Aorta (tissue), 5 donors: ENCODE measurements at regions not wholly inside any gene's neighbourhood (a gene's known extent, or its start where the extent isn't known, plus 50 kb on each side); places are given as distances from the start of the nearest gene placed in this dataset.
A peak's percentile ranks its signal among the peaks of the same experiment; 100 is the strongest.

Experiments used
- ATAC-seq: fragments of 200-7000 bp; cut with Tn5 transposase; one replicate; pipeline ENCODE4 v1.9.1; 2022; ENCODE audit warnings: moderate library complexity; ENCODE audit not compliant: low FRiP score
- DNase-seq, 2 donors: peaks; one replicate each; pipeline ENCODE4 v3.0.0-alpha.2; 2020
- H3K27ac ChIP-seq, 2 donors: one replicate each; pipeline ENCODE4 v1.5.1; 2013; ENCODE audit warnings: low read length in 2 of 2, mild to moderate bottlenecking in 2 of 2, moderate library complexity in 2 of 2, control low read depth in 1 of 2, inconsistent platforms in 1 of 2, low read depth in 1 of 2
- H3K27me3 ChIP-seq, 2 donors: one replicate each; pipeline ENCODE4 v1.6.1; 2013; ENCODE audit warnings: control low read depth in 1 of 2, low read length in 1 of 2, mild to moderate bottlenecking in 1 of 2, moderate library complexity in 1 of 2; ENCODE audit not compliant: insufficient read depth in 2 of 2, control insufficient read depth in 1 of 2
- H3K36me3 ChIP-seq, 2 donors: one replicate each; pipeline ENCODE4 v1.6.1; 2013; ENCODE audit warnings: control low read depth in 1 of 2, low read length in 1 of 2, mild to moderate bottlenecking in 1 of 2; ENCODE audit not compliant: insufficient read depth in 2 of 2, control insufficient read depth in 1 of 2
- H3K4me1 ChIP-seq, 2 donors: one replicate each; pipeline ENCODE4 v1.6.1; 2013; ENCODE audit warnings: low read length in 2 of 2, control low read depth in 1 of 2, mild to moderate bottlenecking in 1 of 2, moderate library complexity in 1 of 2; ENCODE audit not compliant: insufficient read depth in 2 of 2, control insufficient read depth in 1 of 2
- H3K4me3 ChIP-seq, 2 donors: one replicate each; pipeline ENCODE4 v1.5.1; 2013; ENCODE audit warnings: low read length in 2 of 2, control low read depth in 1 of 2, mild to moderate bottlenecking in 1 of 2
- H3K9me3 ChIP-seq: one replicate; pipeline ENCODE4 v1.6.1; 2013; ENCODE audit warnings: mild to moderate bottlenecking, low read length; ENCODE audit not compliant: control insufficient read depth
- WGBS, 2 donors: extraction: QIAGEN DNeasy Blood & Tissue Kit; methylation state at CpG; one replicate each; pipeline ENCODE4 v1.1.7; 2013; 5-methylcytosine and 5-hydroxymethylcytosine counted together
- intact Hi-C, 2 donors: fragments of 100-400 bp; cut with DNase I; formaldehyde crosslinking; loops; one replicate each; pipeline versions ENCODE4 v1.14.2 to v1.15.0; 2022
- donor health status: healthy with polysubstance abuse.
- donor health status: Bipolar disorder and iron deficiency.
- donor health status: DM: no; HTN: no; CAD: no.
- donor health status: DM: no; HTN: no; CAD: no.
- donor health status: DM: yes; HTN: yes; CAD: no.

DNA sequence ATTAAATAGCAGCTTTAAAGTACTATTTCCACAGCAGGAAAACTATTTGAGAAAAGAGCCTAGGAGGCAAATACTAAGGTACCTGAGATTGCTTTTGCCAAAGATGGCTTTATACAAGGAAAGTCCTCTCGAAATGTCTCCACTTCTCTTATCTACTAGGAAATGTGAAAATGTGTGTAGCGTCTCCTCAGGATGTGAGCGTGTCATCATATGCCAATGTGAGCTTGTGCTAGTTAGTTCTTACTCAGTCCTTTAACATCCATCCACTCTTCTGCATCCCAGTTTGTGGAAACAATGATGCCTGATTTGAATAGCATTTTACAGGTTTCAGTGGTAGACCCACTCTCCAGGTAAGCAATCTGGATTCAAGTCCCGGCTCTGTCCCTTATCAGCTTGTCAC, 421.0 kb downstream of the DYNC2H1 start:
- H3K27ac ChIP-seq = no peak overlapping the region
- 83 to 91% methylated on average over 4 of the region's 4 CpGs for WGBS, 2 donors

DNA sequence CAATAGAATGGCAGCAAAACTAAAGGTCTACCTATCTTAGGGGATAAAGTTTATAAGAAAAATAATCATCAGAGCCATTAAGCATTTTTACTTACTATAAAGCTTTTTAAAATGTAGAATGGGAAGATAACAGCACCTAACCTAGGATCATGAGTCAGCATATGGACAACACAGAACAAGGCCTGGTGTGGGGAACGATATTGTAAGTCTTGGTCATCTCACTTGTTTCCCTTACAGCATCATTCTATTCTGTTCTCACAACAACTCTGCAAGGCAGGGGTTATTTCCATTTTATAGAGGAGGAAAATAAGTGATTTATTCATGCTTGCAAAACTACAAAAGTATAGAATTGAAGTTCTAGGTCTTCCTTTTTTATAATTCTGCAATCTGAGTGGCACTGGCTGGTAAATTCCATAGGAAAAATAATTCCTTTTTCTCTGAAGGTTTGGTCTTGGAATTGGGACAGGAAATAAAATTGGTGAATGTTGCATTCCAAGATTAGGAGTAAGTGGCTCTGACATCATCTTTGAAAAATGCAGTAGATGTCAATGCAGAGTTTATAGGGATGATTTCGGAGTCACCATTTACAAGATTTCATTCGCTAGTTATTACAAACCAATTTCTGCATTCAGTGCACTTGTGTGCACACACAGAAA, 423.0 kb downstream of the DYNC2H1 start:
- DNase-seq = no peak
- no peaks in the 10 kb centered on the region for H3K36me3 ChIP-seq
- no peak overlapping the region for H3K27ac ChIP-seq
- H3K9me3 ChIP-seq = no peaks in the 10 kb centered on the region
- 58 to 62% methylated on average over 3 of the region's 3 CpGs for WGBS, 2 donors
- no peaks in the 10 kb centered on the region for H3K27me3 ChIP-seq
- no peaks in the 10 kb centered on the region for H3K4me1 ChIP-seq
- intact Hi-C loops = no loop called here
- no peak for ATAC-seq
- H3K4me3 ChIP-seq = no peak overlapping the region

More for the DNA sequence above, 421.0 kb downstream of the DYNC2H1 start:
- intact Hi-C loops = no loop called here
- Histone ChIP-seq H3K4me3 (no peak overlapping the region), H3K27me3 (no peaks in the 10 kb centered on the region), H3K9me3 (no peaks in the 10 kb centered on the region), H3K4me1 (no peaks in the 10 kb centered on the region), H3K36me3 (no peaks in the 10 kb centered on the region)
- no peak for ATAC-seq
- DNase-seq = no peak

DNA sequence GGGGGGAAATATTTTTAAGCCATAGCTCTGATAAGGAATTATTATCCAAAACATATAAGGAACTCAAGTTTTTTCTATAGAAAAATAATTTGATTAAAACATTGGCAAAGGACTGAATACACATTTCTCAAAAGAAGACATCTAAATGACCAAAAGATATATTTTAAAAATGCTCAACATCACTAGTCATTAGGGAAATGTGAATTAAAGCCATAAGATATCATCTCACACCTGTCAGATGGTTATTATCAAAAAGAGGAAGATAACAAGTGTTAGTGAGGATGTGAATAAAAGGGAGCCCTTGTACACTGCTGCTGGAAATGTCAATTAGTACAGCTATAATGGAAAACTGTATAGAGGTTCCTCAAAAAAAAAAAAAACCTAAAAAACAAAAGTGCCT, 425.0 kb downstream of the DYNC2H1 start:
- H3K4me1 ChIP-seq = no peaks in the 10 kb centered on the region
- H3K9me3 ChIP-seq = no peaks in the 10 kb centered on the region
- H3K36me3 ChIP-seq = no peaks in the 10 kb centered on the region
- no peaks in the 10 kb centered on the region for H3K27me3 ChIP-seq
- no peak overlapping the region for H3K27ac ChIP-seq
- ATAC-seq = no peak
- intact Hi-C loops = no loop called here
- DNase-seq = no peak
- no peak overlapping the region for H3K4me3 ChIP-seq

GRCh38 chr11:103534959-103535358, 425.7 kb downstream of the DYNC2H1 start:
- no peak overlapping the region for H3K4me3 ChIP-seq
- no peaks in the 10 kb centered on the region for H3K27me3 ChIP-seq
- H3K36me3 ChIP-seq = no peaks in the 10 kb centered on the region
- WGBS, 2 donors = 90 to 94% methylated on average over 2 of the region's 2 CpGs
- H3K4me1 ChIP-seq = no peaks in the 10 kb centered on the region
- DNase-seq = no peak
- no peak for ATAC-seq
- intact Hi-C loops = no loop called here
- no peak overlapping the region for H3K27ac ChIP-seq
- no peaks in the 10 kb centered on the region for H3K9me3 ChIP-seq

DNA sequence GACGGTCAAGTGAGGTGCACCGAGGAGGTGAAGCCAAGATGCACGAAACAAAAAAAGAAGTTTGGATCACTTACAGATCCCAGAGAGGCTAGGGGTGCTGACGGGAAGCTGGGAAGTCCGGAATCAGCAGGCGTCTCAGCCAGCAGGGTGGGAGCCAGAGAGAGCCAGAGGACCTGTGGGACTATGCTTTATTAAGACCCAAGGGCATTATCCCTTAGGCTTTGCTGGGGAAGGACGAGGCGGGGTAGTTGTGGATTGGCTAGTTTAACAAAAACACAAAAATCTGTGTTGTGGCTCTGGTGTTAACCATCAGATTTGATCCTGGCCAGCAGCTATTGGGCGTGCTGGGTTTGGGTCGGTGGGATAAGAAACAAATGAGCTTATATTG, 427.1 kb downstream of the DYNC2H1 start:
- Histone ChIP-seq H3K4me1 (no peaks in the 10 kb centered on the region), H3K27me3 (no peaks in the 10 kb centered on the region), H3K9me3 (no peaks in the 10 kb centered on the region), H3K27ac (no peak overlapping the region), H3K4me3 (no peak overlapping the region), H3K36me3 (no peaks in the 10 kb centered on the region)
- ATAC-seq (peak; percentile 43), DNase-seq (no peak)
- WGBS, 2 donors = 17 to 28% methylated on average over 10 of the region's 10 CpGs
- intact Hi-C loops = no loop called here

DNA sequence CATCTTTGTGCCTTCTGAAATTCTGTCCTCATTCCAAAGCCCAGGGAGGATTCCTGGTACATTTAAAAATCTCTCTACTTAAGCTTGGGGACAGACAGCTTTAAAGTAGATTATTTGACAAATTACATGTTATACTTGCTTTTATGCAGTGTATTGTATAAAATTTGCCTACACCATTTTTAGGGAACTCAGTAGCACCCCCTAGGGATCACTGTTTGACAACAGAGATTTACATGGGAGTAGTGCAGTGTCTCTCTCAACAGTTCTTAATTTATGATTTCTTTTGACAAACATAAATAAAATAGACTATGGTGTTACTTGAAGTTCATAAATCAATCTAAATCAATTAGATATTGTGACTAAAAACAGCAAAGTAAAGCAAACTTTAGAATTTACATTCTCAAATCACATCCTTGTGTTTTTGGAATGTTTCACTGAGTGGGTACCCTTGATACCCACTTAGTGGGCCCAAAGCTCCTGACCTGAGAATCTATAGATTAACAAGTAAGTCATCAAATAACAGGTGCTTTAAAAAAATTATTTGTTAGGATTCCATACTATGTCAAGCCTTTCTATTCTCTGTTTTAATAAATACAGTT, 428.8 kb downstream of the DYNC2H1 start:
- H3K4me1 ChIP-seq = no peaks in the 10 kb centered on the region
- H3K9me3 ChIP-seq = no peaks in the 10 kb centered on the region
- ATAC-seq (no peak), DNase-seq (no peak)
- H3K4me3 ChIP-seq = no peak overlapping the region
- H3K36me3 ChIP-seq = no peaks in the 10 kb centered on the region
- H3K27ac ChIP-seq = no peak overlapping the region
- H3K27me3 ChIP-seq = no peaks in the 10 kb centered on the region
- intact Hi-C loops = no loop called here

- ATAC-seq (no peak), DNase-seq (no peak)
- Histone ChIP-seq H3K27me3 (no peaks in the 10 kb centered on the region), H3K9me3 (no peaks in the 10 kb centered on the region), H3K4me3 (no peak overlapping the region), H3K27ac (no peak overlapping the region), H3K4me1 (no peaks in the 10 kb centered on the region), H3K36me3 (no peaks in the 10 kb centered on the region)
- intact Hi-C loops = no loop called here
Observed at GRCh38 chr11:103539166-103539565, 429.9 kb downstream of the DYNC2H1 start.

DNA sequence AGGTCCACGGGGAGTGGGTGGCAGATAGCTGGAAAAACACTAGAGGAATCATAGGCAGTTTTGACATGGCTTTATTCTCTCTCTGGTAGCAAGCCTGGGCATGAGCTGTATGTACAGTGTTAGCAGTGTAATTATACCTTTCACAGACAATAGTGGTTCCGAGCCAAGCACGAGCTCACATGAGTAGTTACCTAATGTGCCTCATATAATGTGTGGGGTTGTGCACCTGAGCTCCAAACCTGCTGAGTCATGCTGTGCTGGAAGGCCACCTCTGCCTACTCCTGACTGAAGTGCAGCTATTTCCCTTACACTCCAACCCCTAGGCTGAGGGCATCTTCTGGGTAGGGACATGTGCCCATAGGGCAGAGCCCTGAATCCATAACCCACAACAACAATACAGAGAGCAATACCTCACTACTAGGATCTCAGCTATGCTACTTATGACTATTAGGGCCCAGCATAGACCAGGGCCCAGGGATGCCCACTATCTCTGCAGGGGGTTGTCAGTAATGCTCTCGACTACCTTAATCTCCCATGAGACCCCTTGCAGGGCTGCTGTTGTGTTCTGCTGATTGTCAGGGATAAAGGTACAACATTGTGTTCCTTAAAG, 432.1 kb downstream of the DYNC2H1 start:
- WGBS, 2 donors = 74 to 79% methylated on average over 4 of the region's 4 CpGs
- DNase-seq = no peak
- no peak for ATAC-seq
- Histone ChIP-seq H3K36me3 (no peaks in the 10 kb centered on the region), H3K4me1 (no peaks in the 10 kb centered on the region), H3K9me3 (no peaks in the 10 kb centered on the region), H3K27me3 (no peaks in the 10 kb centered on the region), H3K27ac (no peak overlapping the region), H3K4me3 (no peak overlapping the region)
- intact Hi-C loops = no loop called here

GRCh38 chr11:103542851-103543250, 433.6 kb downstream of the DYNC2H1 start:
- DNase-seq (no peak), ATAC-seq (no peak)
- Histone ChIP-seq H3K36me3 (no peaks in the 10 kb centered on the region), H3K4me3 (no peak overlapping the region), H3K27me3 (no peaks in the 10 kb centered on the region), H3K27ac (no peak overlapping the region), H3K9me3 (no peaks in the 10 kb centered on the region), H3K4me1 (no peaks in the 10 kb centered on the region)
- 84 to 93% methylated on average over 3 of the region's 3 CpGs for WGBS, 2 donors
- intact Hi-C loops = no loop called here
